ENCODE measurements at regions not wholly inside any gene's neighbourhood (a gene's known extent, or its start where the extent isn't known, plus 50 kb on each side); places are given as distances from the start of the nearest gene placed in this dataset.
"Not testable (repeated sequence)": the region's sequence is repeated elsewhere in the genome, so short reads cannot be mapped to it uniquely, and the experiment has no call there.

DNA sequence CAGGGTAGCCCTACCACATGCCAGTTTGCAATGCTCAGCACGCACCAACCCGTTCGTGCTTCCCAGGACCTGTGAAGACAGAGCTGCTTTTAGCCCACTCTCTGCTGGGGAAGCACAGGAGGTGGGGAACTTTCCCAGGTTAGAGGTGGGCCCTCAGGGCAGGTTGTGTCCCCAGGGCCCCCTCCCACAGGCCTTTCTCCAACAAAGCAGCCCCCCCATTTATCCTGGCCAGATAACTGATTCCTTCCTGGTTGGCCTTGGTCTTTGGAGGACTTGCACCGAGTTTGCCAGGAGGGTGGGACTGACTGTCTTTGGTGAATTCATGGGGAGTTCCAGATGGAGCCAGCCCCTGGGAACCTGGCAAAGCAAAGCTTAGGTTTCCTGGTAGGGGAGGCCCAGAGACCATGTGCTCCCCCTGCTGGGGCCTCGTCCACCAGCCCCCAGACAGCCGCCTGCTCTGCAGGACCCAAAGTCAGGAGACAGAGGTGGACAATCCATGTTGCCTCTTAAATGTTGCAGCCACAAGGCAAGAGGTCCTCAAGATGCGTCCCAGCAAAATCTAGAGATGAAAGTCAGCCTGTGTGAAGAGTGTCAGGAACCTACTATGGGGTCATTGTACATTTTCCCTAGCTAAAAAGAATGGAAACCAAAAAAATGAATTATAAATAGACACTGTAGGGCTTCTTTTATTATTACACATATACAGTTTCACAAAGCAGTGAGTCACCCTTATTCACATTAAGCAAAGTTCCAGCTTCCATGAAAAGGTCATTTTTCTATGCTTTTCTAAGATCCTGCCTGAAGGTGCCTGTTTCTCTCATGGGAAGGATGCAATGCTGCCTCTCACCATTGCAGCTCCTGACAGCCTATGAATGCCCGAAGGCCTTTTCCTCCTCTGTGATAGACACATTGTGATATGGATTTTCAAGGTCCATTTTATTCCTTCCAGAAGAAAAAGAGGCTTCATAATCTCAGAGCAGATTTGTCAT lies 497.8 kb downstream of the PREX1 start:
- peak; percentile 44 for DNase-seq (ENCODE audit: low read depth)

DNA sequence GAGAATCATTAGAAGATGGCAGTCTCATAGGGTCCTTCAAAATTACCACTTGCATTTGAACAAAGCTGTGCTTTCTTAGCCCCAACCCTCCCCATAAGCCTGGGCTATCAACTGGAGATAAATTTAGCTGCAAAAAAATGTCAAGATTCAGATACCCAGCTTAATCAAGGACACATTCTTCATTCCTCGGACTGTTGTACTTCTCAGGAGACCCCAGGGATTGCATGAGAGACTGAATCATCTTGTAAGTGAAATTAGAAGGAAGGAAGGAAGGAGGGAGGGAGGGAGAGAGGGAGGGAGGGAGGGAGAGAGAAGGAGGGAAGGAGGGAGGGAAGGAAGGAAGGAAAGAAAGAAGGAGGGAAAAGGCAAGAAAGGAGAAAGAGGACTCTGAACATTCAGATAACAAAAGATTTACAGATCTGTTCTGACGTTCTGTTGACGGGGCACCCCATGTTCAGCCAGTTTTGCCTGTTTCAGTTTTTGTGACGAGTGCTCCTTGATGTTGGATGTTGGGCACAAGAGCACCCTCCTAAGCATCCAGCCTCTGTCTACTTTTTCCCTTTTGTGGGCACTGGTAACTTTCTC lies 498.7 kb downstream of the PREX1 start:
- no peak for DNase-seq (ENCODE audit: low read depth)

DNA sequence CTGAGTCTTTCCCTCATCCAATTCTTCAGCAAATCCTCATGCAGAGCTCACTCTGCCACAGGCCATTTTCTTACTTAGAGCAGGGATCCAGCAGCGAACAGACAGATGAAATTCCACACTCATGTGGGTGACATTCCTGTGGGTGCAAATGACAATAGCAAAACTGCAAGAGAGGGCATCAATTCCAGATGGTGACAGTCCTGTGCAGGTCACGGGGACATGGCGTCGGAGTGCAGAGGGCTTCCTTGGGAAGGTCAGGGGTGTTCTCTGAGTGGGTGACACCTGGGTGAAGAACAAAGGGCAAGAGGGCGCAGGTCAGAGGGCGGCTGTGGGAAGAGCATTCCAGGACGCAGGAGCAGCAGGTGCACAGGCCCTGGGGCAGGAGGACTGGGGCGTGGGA lies 500.0 kb downstream of the PREX1 start:
- DNase-seq (ENCODE audit: low read depth), result not testable (repeated sequence)

DNA sequence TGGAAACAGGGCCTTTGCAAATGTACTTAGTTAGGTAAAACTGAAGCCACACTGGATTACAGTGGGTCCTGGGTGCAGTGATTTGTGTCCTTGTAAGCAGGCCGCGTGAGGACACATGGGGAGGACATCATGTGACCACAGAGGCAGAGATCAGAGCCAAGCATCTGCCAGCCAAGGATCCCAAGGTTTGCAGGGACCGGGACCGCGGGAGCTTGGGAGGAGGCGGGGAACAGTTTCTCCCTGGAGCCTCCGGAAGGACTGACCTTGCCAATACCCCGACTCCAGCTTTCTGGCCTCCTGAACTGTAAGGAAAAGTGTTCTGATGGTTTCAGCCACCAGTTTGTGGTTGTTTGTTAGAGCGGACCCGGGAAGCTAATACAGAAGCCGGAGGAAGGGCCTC lies 500.9 kb downstream of the PREX1 start:
- no peak for DNase-seq (ENCODE audit: low read depth)

DNA sequence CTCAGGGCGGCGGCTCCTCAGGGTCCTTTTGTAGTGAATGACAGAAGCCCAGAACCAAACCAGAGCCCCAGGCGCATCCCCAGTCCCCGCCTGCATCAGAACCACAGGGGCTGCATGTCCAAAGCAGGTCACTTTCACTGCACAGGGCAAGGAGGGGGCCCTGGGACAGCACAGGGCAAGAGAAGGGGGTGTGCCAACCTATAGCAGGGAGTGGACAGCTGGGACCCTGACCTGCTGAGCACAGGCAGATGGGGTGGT lies 501.4 kb downstream of the PREX1 start:
- no peak for DNase-seq (ENCODE audit: low read depth)

DNA sequence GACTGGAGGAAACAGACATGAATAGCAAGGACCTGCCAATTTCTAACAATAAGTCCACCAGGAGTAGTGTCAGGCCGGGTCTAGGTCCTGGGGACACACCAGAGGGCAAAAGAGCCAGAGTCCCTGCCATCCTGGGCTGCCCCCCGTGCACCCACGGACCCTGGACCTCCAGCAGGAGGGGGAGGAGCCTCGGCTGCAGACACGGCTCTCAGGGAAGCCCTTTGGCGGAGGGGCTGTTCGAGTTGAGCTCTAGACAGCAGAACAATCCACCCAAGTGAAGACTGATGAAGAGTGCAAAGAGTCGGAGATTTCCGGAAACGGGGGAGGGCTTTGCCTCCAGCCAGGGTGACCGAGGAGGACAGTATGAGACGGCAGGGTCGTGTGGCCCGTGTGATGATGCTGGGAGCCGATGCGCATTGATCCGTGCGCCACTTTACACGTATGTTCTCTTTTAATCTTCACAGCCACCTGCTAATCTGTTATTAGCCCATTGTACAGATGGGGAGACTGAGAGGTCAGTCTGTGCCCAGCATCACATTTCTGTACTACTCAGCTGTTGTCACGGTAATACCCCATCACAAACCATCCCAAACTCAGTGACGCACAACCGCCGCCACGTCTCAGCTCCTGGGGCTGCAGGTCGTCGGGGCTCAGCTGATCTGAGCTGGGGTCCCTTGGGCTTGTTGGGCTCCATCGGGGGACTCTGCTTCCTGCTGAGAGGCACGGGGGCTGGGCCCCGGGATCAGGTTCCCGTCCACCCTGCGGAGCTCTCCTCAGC lies 502.0 kb downstream of the PREX1 start:
- no peak for DNase-seq (ENCODE audit: low read depth)

DNA sequence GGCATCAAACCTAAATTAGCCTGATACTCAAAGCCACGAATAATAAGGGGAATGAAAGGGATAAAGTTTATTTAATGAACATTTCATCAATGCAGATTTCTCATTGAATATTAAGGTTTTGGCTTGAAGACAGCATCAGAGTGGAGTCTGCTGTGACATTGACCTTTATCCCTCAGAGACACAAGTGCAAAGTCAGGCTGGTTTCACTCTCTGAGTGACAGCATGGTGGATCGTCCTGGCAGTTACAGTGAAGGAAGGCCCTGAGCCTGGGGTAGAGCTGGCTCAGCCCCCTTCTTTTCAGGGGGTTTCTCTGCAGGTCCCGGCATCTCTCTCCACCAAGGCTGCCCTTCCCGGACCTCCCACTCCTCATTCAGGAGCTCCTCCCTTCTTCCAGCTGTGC lies 503.1 kb downstream of the PREX1 start:
- no peak for DNase-seq (ENCODE audit: low read depth)

DNA sequence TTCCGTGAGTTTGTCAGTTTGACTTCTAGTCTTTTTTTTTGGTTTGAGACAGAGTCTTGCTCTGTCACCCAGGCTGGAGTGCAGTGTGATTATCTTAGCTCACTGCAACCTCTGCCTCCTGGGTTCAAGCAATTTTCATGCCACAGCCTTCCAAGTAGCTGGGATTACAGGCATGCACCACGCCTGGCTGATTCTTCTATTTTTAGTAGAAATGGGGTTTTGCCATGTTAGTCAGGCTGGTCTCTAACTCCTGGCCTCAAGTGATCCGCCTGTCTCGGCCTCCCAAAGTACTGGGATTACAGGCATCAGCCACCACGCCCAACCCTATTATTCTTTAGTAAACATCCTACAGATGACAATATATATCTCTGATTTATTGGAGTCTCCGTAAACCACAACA lies 506.5 kb downstream of the PREX1 start:
- DNase-seq (ENCODE audit: low read depth), result no peak

DNA sequence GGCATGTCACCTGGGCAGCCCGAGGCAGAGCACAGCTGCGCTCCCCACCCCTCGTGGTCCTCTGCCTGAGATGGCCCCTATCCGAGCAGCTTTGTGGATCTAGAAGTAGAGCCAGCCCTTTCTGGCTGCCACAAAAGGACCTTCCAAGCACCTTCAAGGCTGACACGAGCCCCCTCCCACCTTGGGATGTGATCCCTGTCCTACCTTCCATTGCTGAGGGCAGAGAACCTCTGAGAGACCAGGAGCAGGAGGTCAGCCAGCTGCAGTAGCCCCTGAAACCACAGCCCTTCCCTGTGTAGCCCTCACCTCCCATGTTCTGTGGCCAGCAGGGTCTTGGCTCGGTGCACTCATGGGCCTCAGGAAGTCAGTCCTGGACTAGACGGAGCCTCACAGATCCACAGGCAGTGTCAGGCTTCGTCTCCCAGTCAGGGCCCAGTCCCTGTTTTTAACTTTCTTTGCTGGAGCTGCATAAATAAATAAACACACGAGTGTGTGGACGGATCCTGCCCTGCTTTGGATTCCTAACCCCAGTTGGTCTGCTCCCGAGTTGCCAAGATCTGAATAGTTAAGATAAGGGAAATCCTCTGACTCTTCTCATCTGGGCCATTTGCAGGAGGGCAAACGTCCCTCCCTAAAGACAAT lies 507.7 kb downstream of the PREX1 start:
- no peak for DNase-seq (ENCODE audit: low read depth)

DNA sequence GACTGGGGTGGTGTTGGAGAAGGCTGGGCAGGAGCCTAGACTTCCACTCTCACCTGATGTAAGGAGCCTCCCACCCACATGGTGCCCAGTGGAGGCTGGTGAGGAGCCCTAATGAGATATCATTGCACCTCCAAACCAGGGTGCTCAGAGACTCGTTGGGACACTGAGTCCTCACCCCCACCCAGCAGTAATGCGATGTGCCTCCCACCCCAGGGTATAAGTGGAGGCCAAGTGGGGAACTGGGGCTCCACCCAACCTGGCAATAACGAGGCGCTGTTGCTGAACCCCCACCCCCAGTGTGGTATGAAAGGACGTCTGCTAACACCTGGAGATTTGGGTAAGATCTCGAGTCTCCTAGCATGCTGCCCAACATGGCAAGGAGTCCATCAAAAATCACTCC lies 510.2 kb downstream of the PREX1 start:
- no peak for DNase-seq (ENCODE audit: low read depth)

DNA sequence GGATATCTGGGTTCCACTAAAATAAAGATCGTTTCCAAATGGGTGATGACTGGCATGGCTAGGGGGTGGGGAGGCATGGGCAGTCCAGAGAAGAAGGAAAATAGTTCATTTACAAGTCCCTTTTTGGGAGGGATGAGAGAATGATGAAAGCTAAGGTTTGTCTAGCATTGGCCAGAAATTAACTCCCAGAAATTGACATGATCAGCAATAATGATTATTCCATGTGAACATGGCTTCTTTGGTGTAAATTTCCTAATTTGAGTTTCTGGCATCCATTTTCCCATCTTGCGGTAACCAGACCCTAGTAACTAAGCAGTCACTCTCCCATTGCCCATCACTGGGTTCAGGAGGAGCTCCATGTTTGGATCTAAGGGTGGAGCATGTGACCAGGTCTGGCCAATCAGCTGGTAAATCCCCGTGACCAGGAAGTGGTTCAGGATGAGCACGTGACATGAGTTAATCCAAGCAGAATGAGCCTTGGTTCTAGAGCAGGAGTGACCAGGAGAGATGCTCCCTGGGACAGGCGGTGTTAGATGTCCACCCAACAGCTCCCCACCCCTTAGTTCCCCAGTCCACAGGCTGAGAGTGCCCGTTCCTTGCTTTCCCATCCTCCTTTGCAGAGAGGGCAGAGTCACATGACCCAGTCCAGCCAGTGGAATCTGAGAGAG lies 512.7 kb downstream of the PREX1 start:
- no peak for DNase-seq (ENCODE audit: low read depth)

DNA sequence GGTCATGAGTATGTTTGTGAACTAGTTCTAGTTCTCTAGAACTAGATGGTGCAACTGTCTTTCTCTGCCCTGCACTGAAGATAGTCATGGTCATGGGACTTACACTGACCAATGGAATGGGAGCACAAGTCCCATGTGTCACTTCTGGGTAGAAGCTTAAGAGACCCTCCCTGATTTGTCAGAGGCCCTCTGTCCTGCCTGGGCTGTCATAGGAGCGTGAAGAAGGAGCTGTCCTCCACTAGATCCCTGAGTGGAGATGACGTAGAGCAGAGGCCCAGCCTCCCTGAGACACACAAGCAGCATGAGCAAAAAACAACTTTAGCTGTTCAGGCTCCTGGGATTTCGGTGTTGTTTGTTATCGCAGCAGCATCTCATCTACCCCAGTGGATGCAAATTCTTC lies 514.5 kb downstream of the PREX1 start:
- no peak for DNase-seq (ENCODE audit: low read depth)

DNA sequence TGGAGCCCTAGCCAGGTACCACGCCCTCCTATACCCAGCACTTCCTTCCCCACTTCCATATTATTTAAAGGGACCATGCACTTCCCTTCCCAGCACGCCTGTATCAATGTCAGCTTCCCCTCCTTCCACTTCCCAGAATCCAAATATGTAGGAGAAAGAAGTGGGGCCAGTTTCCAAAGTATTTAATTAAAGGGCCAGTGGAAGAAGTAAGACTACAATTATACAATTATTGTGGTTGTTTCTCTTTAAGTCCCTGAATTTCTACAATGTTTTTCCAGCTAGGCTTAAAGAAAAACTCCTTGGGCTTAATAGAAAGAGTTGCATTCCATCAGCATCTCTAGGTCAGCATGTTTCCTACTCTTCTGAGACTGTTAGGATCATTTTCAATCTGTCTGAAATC lies 515.8 kb downstream of the PREX1 start:
- no peak for DNase-seq (ENCODE audit: low read depth)

DNA sequence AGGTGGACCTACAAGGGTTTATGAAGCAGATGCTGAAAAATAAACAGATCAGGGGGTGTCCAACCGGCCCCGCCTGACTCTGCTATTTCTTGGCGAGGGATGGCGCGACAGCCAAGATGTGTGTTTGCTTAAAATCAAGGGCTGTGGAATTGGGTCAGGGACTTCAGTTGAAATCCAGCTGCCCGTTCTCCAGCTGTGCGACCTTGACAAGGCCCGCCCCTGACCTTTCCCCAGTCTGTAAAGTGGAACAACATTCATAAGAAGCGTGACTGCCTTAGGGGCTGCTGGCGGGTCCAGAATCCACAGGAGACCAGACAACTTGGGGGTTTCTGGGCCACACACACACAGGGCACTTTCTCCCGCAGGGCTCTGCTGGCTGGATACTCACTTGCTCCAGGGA lies 517.5 kb downstream of the PREX1 start:
- no peak for DNase-seq (ENCODE audit: low read depth)

DNA sequence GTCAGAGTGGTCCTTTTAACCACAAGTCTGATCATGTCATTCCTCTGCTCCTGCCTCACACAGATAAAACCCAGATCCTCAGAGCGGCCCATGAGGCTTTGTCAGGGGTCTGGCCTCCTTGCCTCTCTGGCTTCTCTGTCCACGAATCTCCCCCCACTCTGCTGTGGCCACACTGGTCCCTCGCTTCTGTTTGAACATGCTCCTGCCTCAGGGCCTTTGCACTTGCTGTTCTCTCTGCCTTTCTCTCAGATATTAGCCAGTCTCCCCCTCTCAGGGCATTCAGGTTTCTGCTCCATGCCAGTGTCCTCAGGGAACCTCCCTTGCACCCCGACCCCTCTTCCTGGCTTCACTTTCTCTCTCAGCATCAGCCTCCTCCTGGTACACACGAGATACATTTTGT lies 518.5 kb downstream of the PREX1 start:
- DNase-seq (ENCODE audit: low read depth), result no peak

DNA sequence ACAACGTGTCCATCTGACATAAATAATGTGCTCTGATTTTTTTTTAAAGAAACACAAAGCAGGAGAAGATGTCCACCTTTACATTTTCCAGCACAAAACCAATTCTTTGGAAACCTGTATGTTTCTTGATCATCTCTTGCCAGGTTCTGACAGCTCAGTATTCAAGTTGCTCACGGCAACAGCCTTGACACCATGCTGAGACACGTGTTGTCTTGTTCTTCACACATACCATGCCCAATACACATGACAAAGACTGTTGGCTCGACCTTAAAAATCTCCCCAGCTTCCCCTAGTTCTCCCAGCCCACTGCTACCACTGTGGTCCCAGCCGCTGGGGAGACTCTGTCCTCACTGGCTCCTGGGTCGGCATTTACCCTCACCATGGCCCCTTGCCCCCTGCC lies 518.9 kb downstream of the PREX1 start:
- no peak for DNase-seq (ENCODE audit: low read depth)

DNA sequence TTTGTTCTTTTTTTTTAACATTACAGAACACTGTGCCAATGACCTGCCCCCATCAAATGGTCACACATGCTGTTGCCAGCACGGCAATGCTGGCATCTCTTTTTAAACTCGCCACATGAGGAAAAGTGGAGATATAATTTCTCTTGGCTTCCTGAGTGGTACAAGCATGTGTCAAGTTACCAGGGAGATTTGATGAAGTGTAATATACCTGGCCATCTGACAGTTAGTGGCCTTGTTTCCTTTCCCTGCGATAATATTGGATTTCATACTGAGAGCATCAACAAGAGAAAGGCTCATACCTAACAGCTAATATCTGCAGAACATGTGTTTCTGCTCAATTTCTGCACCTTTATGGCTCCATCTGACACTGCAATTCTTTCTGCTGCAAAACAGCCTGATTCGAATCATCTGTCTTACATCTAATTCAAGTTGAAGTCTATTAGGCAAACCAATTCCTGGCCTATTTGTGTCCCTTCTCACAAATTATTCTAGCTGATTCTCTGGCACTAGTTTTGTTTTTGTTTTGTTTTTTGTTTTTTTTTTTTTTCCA lies 519.5 kb downstream of the PREX1 start:
- no peak for DNase-seq (ENCODE audit: low read depth)

DNA sequence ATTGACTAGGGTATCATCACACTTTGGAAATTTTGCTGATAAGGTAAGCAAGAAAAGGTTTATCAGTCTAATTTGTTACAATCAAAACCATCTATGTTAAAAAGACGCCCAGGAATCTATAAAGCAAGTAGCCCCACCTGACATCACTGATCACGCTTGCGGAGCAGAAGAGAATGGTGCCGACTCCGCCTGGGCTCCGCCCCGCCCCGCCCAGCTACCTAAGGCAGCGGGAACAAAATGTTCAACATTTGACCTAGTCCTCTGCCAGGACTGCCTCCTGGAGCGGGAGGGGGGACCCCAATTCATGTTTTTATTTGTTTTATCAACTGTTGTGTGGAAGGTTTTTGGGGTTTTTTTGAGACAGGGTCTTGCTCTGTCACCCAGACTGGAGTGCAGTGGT lies 520.5 kb downstream of the PREX1 start:
- DNase-seq (ENCODE audit: low read depth), result no peak

DNA sequence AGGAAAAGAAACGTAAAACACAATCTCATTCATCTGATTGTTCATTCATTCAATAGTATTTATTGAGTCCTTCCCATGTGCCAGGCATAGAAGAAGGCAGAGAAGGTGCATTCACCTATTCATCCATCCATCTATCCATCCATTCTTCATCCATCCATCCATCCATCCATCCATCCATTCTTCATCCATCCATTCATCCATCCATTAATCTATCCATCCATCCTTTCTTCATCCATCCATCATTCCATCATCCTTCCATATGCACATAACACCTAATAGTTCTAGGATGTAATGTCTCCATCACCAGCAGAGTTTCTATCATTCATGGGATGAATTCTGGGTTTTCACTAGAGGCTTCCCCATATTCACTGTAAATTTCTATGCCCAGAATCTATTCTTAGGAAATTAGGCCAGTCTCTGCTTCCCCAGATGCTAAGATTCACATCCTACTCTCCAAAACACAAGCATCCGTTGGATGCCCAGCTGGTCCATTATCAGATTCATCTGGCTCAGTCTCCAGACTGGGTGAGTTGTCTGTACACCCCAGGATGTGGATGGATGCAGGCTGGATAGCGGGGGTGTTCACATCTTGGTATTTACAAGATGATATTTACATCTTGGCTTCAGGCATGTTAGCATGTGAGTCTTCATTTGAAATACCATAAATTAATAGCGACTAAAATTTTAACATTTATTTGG lies 517.7 kb upstream of the SULF2 start:
- no peak for DNase-seq (ENCODE audit: low read depth)

DNA sequence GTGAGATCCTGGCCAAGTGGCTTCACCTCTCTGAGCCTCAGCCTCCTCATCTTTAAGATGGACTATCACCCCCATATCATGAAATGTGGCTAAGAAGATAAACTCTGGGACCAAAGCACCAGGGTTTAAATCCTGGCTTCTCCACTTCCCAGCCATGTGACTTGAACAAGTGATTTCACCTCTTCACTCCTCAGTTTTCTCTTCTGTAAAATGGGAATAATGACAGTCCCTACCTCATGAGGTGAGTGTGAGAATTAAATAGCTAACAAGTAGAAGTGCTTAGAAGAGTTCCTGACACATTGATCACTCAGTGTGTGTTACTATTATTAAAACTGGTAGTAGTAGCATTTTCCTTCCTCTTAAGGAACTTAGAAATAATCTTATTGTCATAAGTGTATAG lies 516.9 kb upstream of the SULF2 start:
- DNase-seq (ENCODE audit: low read depth), result no peak

DNA sequence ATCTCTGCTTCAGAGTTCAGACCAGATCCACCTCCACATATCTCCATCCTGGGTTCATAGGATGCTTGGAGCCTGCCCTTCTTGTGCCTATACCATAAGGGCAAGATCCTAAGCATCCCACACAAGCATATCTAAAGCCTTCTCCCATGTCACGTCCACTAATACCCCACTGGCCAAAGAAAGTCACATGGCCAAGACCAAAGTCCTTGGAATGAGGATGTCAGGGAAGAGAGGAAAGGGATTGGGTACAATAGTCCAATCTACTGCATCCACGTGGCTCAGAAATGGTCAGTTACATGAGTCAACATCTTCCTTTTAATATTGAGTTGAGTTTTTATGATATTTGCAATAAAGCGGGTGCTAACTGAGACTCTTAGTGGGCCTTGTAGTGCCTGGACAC lies 515.9 kb upstream of the SULF2 start:
- no peak for DNase-seq (ENCODE audit: low read depth)
